GM06990 (cell line): ENCODE measurements at regions not wholly inside any gene's neighbourhood (a gene's known extent, or its start where the extent isn't known, plus 50 kb on each side); places are given as distances from the start of the nearest gene placed in this dataset.

Experiments
- DNase-seq: peaks from one replicate; pipeline ENCODE4 v3.0.0-alpha.2; 2011; ENCODE audit not compliant: insufficient read length; ENCODE audit errors: extremely low read depth
- H3K27me3 ChIP-seq: replicated peaks from 2 replicates; pipeline ENCODE4 v1.6.0; 2011; ENCODE audit warnings: low read length; ENCODE audit not compliant: control insufficient read depth, insufficient read depth
- H3K36me3 ChIP-seq: 2 replicates; pipeline ENCODE4 v1.5.1; 2011; ENCODE audit warnings: low read length; ENCODE audit not compliant: control insufficient read depth, insufficient read depth
- H3K4me3 ChIP-seq: replicated peaks from 2 replicates; pipeline ENCODE4 v1.5.1; 2011; ENCODE audit warnings: low read depth, mild to moderate bottlenecking, control low read depth, low read length
- TF ChIP-seq, protein P1 (sequence below): IDR thresholded peaks from 2 replicates; pipeline ENCODE4 v1.5.1; 2011; ENCODE audit warnings: low read length, control low read depth, mild to moderate bottlenecking, inconsistent platforms; ENCODE audit not compliant: insufficient read depth, poor library complexity, severe bottlenecking

DNA sequence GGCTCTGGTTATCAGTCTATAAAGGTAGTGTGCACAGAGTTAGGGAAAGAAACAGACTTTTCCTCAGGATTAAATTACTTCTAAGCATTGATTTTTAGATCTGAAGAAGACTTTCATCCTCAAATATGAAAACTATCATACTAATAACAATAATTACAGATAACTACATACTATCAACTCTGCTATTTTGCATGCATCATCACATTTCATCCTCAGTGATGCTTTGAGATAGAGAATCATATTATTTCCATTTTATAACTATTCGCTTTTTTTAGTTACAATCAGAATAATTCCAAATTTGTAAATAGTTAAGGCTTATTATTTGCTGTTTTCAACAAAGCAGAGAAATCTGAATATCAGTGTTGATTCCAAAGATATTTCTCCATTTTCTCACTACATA, 239.2 kb downstream of the MEIS1 start:
- Histone ChIP-seq H3K36me3 (no peaks in the 10 kb centered on the region), H3K4me3 (no peak overlapping the region), H3K27me3 (no peaks in the 10 kb centered on the region)
- no peak for DNase-seq
- TF ChIP-seq, protein P1, sequence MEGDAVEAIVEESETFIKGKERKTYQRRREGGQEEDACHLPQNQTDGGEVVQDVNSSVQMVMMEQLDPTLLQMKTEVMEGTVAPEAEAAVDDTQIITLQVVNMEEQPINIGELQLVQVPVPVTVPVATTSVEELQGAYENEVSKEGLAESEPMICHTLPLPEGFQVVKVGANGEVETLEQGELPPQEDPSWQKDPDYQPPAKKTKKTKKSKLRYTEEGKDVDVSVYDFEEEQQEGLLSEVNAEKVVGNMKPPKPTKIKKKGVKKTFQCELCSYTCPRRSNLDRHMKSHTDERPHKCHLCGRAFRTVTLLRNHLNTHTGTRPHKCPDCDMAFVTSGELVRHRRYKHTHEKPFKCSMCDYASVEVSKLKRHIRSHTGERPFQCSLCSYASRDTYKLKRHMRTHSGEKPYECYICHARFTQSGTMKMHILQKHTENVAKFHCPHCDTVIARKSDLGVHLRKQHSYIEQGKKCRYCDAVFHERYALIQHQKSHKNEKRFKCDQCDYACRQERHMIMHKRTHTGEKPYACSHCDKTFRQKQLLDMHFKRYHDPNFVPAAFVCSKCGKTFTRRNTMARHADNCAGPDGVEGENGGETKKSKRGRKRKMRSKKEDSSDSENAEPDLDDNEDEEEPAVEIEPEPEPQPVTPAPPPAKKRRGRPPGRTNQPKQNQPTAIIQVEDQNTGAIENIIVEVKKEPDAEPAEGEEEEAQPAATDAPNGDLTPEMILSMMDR, result no peak

GRCh38 chr2:66675591-66675990, 240.7 kb downstream of the MEIS1 start:
- H3K4me3 ChIP-seq, result no peak overlapping the region
- H3K27me3 ChIP-seq, result no peaks in the 10 kb centered on the region
- TF ChIP-seq, protein P1, result no peak
- no peaks in the 10 kb centered on the region for H3K36me3 ChIP-seq
- no peak for DNase-seq

- H3K4me3 ChIP-seq, result no peak overlapping the region
- DNase-seq, result no peak
- TF ChIP-seq, protein P1, result no peak
- no peaks in the 10 kb centered on the region for H3K36me3 ChIP-seq
- no peaks in the 10 kb centered on the region for H3K27me3 ChIP-seq
These were observed 244.5 kb downstream of the MEIS1 start for GRCh38 chr2:66679442-66679841.

- DNase-seq, result no peak
These were observed 247.6 kb downstream of the MEIS1 start for GRCh38 chr2:66682476-66682875.

GRCh38 chr2:66683064-66683463, 248.1 kb downstream of the MEIS1 start:
- DNase-seq, result no peak
- Histone ChIP-seq H3K27me3 (no peaks in the 10 kb centered on the region), H3K4me3 (no peak overlapping the region), H3K36me3 (no peaks in the 10 kb centered on the region)
- TF ChIP-seq, protein P1, result no peak

More at GRCh38 chr2:66682476-66682875, 247.6 kb downstream of the MEIS1 start:
- no peaks in the 10 kb centered on the region for H3K36me3 ChIP-seq
- TF ChIP-seq, protein P1, result no peak
- no peaks in the 10 kb centered on the region for H3K27me3 ChIP-seq
- H3K4me3 ChIP-seq, result no peak overlapping the region

- Histone ChIP-seq H3K4me3 (no peak overlapping the region), H3K36me3 (no peaks in the 10 kb centered on the region), H3K27me3 (no peaks in the 10 kb centered on the region)
- DNase-seq, result no peak
- TF ChIP-seq, protein P1, result no peak
These were observed 248.7 kb downstream of the MEIS1 start for GRCh38 chr2:66683599-66683998.
